ENCODE measurements at regions not wholly inside any gene's neighbourhood (a gene's known extent, or its start where the extent isn't known, plus 50 kb on each side); places are given as distances from the start of the nearest gene placed in this dataset.
A peak's percentile ranks its signal among the peaks of the same experiment; 100 is the strongest.

DNA sequence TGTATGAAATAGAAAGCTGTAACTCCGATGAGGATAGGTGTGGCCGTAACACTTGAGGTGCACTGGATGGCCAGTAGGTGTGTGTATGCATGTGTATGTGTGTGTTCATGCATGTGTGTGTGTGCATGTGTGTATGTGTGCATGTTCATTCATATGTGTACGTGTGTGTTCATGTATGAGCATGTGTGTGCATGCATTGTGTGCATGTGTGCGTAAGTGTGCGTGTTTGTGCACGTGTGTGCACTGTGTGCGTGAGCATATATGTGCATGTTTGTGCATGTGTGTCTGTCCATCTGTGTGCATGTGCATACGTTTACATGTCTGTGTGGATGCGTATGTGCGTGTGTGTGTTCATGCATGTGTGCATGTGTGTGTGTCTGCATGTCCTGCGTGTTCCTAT is 145.5 kb downstream of the C16orf95 start (continued):
- TF ChIP-seq, protein P1, sequence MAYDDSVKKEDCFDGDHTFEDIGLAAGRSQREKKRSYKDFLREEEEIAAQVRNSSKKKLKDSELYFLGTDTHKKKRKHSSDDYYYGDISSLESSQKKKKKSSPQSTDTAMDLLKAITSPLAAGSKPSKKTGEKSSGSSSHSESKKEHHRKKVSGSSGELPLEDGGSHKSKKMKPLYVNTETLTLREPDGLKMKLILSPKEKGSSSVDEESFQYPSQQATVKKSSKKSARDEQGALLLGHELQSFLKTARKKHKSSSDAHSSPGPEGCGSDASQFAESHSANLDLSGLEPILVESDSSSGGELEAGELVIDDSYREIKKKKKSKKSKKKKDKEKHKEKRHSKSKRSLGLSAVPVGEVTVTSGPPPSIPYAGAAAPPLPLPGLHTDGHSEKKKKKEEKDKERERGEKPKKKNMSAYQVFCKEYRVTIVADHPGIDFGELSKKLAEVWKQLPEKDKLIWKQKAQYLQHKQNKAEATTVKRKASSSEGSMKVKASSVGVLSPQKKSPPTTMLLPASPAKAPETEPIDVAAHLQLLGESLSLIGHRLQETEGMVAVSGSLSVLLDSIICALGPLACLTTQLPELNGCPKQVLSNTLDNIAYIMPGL (CRISPR knock-in tag; IDR thresholded peaks at IDR 0.05): no peak
- TF ChIP-seq KAT7 (CRISPR knock-in tag; IDR thresholded peaks at IDR 0.05; ENCODE audit: borderline replicate concordance): no peak

DNA sequence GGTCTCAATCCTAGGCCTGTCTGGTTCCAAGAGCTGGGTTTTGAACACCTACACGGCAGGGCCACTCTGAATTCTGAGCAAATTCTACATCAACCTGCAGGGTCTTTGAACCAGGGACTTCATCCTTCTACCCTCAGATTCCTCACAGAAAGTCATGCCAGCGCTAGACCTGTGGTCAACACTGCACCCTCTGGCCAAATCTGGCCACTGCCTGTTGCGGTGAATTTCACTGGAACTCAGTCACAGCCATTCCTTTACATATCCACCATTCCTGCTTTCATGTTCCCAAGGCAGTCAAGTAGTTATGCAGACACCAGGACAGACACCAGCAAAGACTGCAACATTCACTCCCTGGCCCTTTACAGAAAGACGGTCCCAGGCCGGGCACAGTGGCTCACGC is 144.6 kb downstream of the C16orf95 start:
- Mint-ChIP-seq H3K4me3 (no peak overlapping the region), H3K4me1 (peaks cover 10% of the 10 kb centered on the region), H3K36me3 (no peaks in the 10 kb centered on the region), H3K27me3 (ENCODE audit: low read depth) (peaks cover 6% of the 10 kb centered on the region), H3K9me3 (peaks cover 14% of the 10 kb centered on the region), H3K27ac (no peak overlapping the region)
- ChIA-PET POLR2A (no interaction called here), CTCF (interaction anchor here (0.6 kb wide), 2 partner anchors 26 to 51 kb away, joined by 3 read pairs; no protein-coding TSS in a partner anchor)
- DNase-seq (ENCODE audit: low spot score) (no peak), ATAC-seq (peak; percentile 50)
- no peak for TF ChIP-seq SMAD4 (CRISPR knock-in tag; IDR thresholded peaks at IDR 0.05)

DNA sequence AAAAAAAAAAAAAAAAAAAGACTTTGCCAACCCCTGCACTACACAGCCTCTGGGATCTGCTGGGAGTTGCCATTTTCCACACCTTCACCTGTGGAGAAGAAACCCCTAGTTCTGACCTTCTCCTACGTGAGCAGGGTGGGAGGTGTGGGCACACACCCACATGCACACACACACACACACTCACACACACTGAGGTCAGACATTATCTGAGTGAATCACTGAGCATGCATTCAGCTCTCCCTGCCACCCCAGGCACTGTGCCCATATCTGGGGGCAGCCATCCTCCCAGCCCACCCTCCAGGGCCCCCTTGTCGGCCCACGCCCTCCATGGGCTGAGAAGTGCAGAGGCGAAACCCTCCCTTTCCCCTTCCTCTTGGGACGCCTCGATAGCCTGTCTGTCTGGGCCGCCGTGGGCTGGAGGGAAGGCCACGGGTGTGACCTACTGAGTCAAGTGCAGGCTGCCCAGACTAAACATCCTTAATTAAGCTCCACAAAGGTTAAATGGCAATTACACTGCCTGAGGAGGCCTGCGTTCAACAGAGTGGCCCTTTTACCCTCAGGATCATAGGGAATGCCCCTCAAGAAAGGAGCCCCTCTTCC is 143.8 kb downstream of the C16orf95 start:
- peaks cover 6% of the 10 kb centered on the region for H3K27me3 Mint-ChIP-seq (ENCODE audit: low read depth)
- TF ChIP-seq, protein P2, sequence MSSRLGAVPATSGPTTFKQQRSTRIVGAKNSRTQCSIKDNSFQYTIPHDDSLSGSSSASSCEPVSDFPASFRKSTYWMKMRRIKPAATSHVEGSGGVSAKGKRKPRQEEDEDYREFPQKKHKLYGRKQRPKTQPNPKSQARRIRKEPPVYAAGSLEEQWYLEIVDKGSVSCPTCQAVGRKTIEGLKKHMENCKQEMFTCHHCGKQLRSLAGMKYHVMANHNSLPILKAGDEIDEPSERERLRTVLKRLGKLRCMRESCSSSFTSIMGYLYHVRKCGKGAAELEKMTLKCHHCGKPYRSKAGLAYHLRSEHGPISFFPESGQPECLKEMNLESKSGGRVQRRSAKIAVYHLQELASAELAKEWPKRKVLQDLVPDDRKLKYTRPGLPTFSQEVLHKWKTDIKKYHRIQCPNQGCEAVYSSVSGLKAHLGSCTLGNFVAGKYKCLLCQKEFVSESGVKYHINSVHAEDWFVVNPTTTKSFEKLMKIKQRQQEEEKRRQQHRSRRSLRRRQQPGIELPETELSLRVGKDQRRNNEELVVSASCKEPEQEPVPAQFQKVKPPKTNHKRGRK (CRISPR knock-in tag; IDR thresholded peaks at IDR 0.05; ENCODE audit: borderline replicate concordance): no peak
- TF ChIP-seq PRRX2 (CRISPR knock-in tag; IDR thresholded peaks at IDR 0.05) (no peak), GTF2I (CRISPR knock-in tag; conservative IDR thresholded peaks at IDR 0.05) (no peak), GABPB1 (CRISPR knock-in tag; IDR thresholded peaks at IDR 0.05) (no peak), NFE2L1 (CRISPR knock-in tag; IDR thresholded peaks at IDR 0.05) (no peak), ZBTB21 (CRISPR knock-in tag; IDR thresholded peaks at IDR 0.05; ENCODE audit: borderline replicate concordance) (no peak), RELA (CRISPR knock-in tag; IDR thresholded peaks at IDR 0.05; ENCODE audit: borderline replicate concordance) (no peak), NFATC4 (CRISPR knock-in tag; IDR thresholded peaks at IDR 0.05) (no peak), RORB (CRISPR knock-in tag; IDR thresholded peaks at IDR 0.05) (no peak), ZNF232 (CRISPR knock-in tag; IDR thresholded peaks at IDR 0.05) (no peak), ESRRA (CRISPR knock-in tag; IDR thresholded peaks at IDR 0.05; ENCODE audit: borderline replicate concordance) (no peak)
- TF ChIP-seq, protein P3, sequence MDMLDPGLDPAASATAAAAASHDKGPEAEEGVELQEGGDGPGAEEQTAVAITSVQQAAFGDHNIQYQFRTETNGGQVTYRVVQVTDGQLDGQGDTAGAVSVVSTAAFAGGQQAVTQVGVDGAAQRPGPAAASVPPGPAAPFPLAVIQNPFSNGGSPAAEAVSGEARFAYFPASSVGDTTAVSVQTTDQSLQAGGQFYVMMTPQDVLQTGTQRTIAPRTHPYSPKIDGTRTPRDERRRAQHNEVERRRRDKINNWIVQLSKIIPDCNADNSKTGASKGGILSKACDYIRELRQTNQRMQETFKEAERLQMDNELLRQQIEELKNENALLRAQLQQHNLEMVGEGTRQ (CRISPR knock-in tag; IDR thresholded peaks at IDR 0.05): no peak
- TF ChIP-seq, protein P4, sequence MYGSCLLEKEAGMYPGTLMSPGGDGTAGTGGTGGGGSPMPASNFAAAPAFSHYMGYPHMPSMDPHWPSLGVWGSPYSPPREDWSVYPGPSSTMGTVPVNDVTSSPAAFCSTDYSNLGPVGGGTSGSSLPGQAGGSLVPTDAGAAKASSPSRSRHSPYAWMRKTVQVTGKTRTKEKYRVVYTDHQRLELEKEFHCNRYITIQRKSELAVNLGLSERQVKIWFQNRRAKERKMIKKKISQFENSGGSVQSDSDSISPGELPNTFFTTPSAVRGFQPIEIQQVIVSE (CRISPR knock-in tag; IDR thresholded peaks at IDR 0.05; ENCODE audit: borderline replicate concordance): no peak
- TF ChIP-seq, protein P5, sequence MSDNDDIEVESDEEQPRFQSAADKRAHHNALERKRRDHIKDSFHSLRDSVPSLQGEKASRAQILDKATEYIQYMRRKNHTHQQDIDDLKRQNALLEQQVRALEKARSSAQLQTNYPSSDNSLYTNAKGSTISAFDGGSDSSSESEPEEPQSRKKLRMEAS (CRISPR knock-in tag; IDR thresholded peaks at IDR 0.05): no peak
- TF ChIP-seq, protein P6, sequence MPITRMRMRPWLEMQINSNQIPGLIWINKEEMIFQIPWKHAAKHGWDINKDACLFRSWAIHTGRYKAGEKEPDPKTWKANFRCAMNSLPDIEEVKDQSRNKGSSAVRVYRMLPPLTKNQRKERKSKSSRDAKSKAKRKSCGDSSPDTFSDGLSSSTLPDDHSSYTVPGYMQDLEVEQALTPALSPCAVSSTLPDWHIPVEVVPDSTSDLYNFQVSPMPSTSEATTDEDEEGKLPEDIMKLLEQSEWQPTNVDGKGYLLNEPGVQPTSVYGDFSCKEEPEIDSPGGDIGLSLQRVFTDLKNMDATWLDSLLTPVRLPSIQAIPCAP (CRISPR knock-in tag; IDR thresholded peaks at IDR 0.05): no peak
- DNase-seq (ENCODE audit: low spot score) (no peak), ATAC-seq (no peak)
- H3K4me3 Mint-ChIP-seq: no peak overlapping the region
- no peak overlapping the region for H3K27ac Mint-ChIP-seq
- H3K9me3 Mint-ChIP-seq: peaks cover 10% of the 10 kb centered on the region
- ChIA-PET POLR2A (no interaction called here), CTCF (interaction anchor here (0.6 to 1.3 kb wide), 3 partner anchors 25 to 51 kb away, joined by 3 read pairs; no protein-coding TSS in a partner anchor)
- H3K4me1 Mint-ChIP-seq: peaks cover 15% of the 10 kb centered on the region
- H3K36me3 Mint-ChIP-seq: no peaks in the 10 kb centered on the region
